Common myeloid progenitor, CD34-positive (primary cell): ENCODE measurements at regions not wholly inside any gene's neighbourhood (a gene's known extent, or its start where the extent isn't known, plus 50 kb on each side); places are given as distances from the start of the nearest gene placed in this dataset.

Experiments used
- CTCF ChIA-PET: fragments of 350-600 bp; sonication (Branson Sonifier 250); formaldehyde crosslinking; loops from one replicate; lab custom pipeline; 2021; ENCODE audit warnings: antibody characterized with exemption; lab: Charles Lee
- POLR2A ChIA-PET: fragments of 350-600 bp; sonication (Branson Sonifier 250); formaldehyde crosslinking; loops from one replicate; lab custom pipeline; 2021; ENCODE audit warnings: antibody characterized with exemption; lab: Charles Lee
- DNase-seq, 3 donors: peaks; one replicate each; pipeline versions ENCODE4 v3.0.0 to v3.0.0-alpha.2; 2013
- H3K27ac ChIP-seq, 2 experiments: 1 replicate in 1 of 2; 2 replicates in 1 of 2; pipeline ENCODE4 v1.7.0; 2013; ENCODE audit warnings: inconsistent platforms in 2 of 2, low read length in 2 of 2, mild to moderate bottlenecking in 2 of 2, low read depth in 1 of 2, moderate library complexity in 1 of 2; ENCODE audit not compliant: severe bottlenecking in 2 of 2, insufficient read depth in 1 of 2, poor library complexity in 1 of 2
- H3K27me3 ChIP-seq, 5 experiments: replicated peaks in 2 of 5; 1 replicate in 3 of 5; 2 replicates in 2 of 5; pipeline versions ENCODE4 v1.6.1 to v1.7.0; 2013; ENCODE audit warnings: low read length in 4 of 5, mild to moderate bottlenecking in 2 of 5, moderate library complexity in 2 of 5, inconsistent platforms in 1 of 5; ENCODE audit not compliant: insufficient read depth in 5 of 5, control insufficient read depth in 4 of 5
- H3K36me3 ChIP-seq, 4 experiments: 1 replicate in 2 of 4; 2 replicates in 2 of 4; pipeline versions ENCODE4 v1.6.1 to v1.7.0; 2013; ENCODE audit warnings: low read length in 3 of 4, control low read depth in 1 of 4, mild to moderate bottlenecking in 1 of 4; ENCODE audit not compliant: control insufficient read depth in 4 of 4, insufficient read depth in 4 of 4
- H3K4me1 ChIP-seq, 4 experiments: 1 replicate in 3 of 4; 2 replicates in 1 of 4; pipeline versions ENCODE4 v1.6.1 to v1.7.1; 2013; ENCODE audit warnings: low read length in 3 of 4, mild to moderate bottlenecking in 3 of 4, control low read depth in 1 of 4, inconsistent platforms in 1 of 4, moderate library complexity in 1 of 4; ENCODE audit not compliant: control insufficient read depth in 4 of 4, insufficient read depth in 4 of 4; ENCODE audit errors: control extremely low read depth in 1 of 4
- H3K4me3 ChIP-seq, 7 experiments: 1 replicate in 4 of 7; 2 replicates in 3 of 7; pipeline versions ENCODE4 v1.5.1 to v1.7.0; 2013; ENCODE audit warnings: mild to moderate bottlenecking in 7 of 7, low read length in 6 of 7, moderate library complexity in 6 of 7, inconsistent platforms in 2 of 7, low read depth in 2 of 7, control low read depth in 1 of 7; ENCODE audit not compliant: insufficient read depth in 4 of 7, control insufficient read depth in 1 of 7; ENCODE audit errors: extremely low read depth in 1 of 7
- H3K9me3 ChIP-seq, 5 experiments: 1 replicate in 4 of 5; 2 replicates in 1 of 5; pipeline versions ENCODE4 v1.6.1 to v1.7.1; 2013; ENCODE audit warnings: low read length in 4 of 5, mild to moderate bottlenecking in 2 of 5, inconsistent platforms in 1 of 5, low read depth in 1 of 5, moderate library complexity in 1 of 5; ENCODE audit not compliant: control insufficient read depth in 4 of 5, insufficient read depth in 2 of 5; ENCODE audit errors: control extremely low read depth in 1 of 5
- WGBS: methylation state at CpG from one replicate; pipeline ENCODE4 v1.1.5; 2013; ENCODE audit not compliant: insufficient coverage; 5-methylcytosine and 5-hydroxymethylcytosine counted together

DNA sequence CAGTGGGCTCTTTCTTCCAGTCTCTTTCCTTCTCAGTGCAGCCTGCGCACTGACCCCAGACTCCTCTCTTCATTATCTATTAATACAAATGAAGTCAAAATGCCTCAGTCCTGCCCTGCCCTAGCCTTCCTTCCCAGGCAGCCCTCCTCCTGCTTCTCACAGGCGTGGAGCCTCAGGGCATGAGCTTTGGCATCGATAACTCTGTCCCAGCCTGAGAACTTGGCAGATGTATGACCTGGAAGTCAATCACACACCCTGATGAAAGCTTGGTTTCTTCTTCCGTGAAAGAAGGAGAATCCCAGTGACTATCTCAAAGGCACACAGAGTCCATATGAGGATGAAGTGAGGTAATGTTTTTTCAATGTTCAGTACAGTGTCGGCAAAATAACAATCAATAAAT lies 600.7 kb upstream of the ID2 start:
- 100% methylated on average over 4 of the region's 5 CpGs for WGBS
- POLR2A ChIA-PET, result interaction anchor here (0.6 kb wide), 1 partner anchor 566 kb away, joined by 3 read pairs; no protein-coding TSS in a partner anchor
- peaks cover 0 to 1% (median 0%) of the 10 kb centered on the region in 4 experiments for H3K4me1 ChIP-seq
- CTCF ChIA-PET, result interaction anchor here (0.6 kb wide), 1 partner anchor 185 kb away, joined by 3 read pairs; no protein-coding TSS in a partner anchor
- H3K9me3 ChIP-seq, result peaks cover 0 to 9% (median 0%) of the 10 kb centered on the region in 5 experiments
- no peaks in the 10 kb centered on the region for H3K36me3 ChIP-seq
- no peaks in the 10 kb centered on the region for H3K27me3 ChIP-seq
- no peak for DNase-seq
- H3K27ac ChIP-seq, result no peak overlapping the region
- H3K4me3 ChIP-seq, result no peak overlapping the region

DNA sequence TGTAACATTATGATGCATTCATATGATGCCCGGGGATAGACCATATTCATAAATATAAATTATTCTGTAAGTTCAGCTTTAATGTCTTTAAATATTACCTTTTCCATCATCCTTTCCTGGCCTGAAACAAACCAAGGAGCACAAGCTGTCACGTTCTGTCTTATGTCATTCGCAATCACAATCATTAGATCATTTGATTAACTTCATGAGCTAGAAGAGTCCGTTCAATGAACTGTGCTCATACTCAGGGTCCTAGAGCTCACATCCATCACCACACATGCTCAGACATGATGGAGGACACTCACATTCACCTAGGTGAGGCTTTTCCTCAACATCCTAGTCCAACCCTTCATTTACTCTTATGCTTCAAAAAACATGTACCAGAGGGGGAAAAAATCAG lies 599.0 kb upstream of the ID2 start:
- WGBS, result 100% methylated on average over 2 of the region's 4 CpGs
- ChIA-PET POLR2A (no interaction called here), CTCF (interaction anchor here (1.2 kb wide), 1 partner anchor 11 kb away, joined by 3 read pairs; no protein-coding TSS in a partner anchor)
- Histone ChIP-seq H3K4me3 (no peak overlapping the region), H3K9me3 (peaks cover 0 to 2% (median 0%) of the 10 kb centered on the region in 5 experiments), H3K36me3 (no peaks in the 10 kb centered on the region), H3K27ac (no peak overlapping the region), H3K27me3 (no peaks in the 10 kb centered on the region), H3K4me1 (no peaks in the 10 kb centered on the region)
- DNase-seq, result no peak

DNA sequence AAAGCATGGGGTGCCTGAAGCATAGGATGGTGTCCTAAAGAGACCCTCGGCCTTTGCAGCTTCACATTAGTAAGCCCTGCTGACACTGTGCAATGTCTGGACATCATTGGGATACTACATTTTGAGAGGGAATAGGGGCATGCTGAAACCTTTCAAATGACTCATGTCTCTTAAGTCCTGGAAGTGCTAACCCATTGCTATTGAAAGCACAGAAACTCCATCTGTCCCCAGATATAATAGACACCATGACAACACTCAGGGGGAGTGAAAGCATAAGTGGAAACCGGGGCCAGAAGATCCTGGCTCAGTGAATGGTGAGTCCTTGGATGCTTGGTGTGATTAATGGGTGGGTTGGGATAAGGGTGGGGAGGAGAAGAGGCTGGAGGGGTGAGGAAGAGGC lies 595.5 kb upstream of the ID2 start:
- Histone ChIP-seq H3K36me3 (no peaks in the 10 kb centered on the region), H3K9me3 (no peaks in the 10 kb centered on the region), H3K27ac (no peak overlapping the region), H3K4me3 (no peak overlapping the region), H3K27me3 (no peaks in the 10 kb centered on the region), H3K4me1 (peaks cover 0 to 9% (median 0%) of the 10 kb centered on the region in 4 experiments)
- CTCF ChIA-PET, result interaction anchor here (1.4 kb wide), 1 partner anchor 10 kb away, joined by 3 read pairs; no protein-coding TSS in a partner anchor
- 100% methylated on average over 2 of the region's 2 CpGs for WGBS
- no peak for DNase-seq
- POLR2A ChIA-PET, result no interaction called here

DNA sequence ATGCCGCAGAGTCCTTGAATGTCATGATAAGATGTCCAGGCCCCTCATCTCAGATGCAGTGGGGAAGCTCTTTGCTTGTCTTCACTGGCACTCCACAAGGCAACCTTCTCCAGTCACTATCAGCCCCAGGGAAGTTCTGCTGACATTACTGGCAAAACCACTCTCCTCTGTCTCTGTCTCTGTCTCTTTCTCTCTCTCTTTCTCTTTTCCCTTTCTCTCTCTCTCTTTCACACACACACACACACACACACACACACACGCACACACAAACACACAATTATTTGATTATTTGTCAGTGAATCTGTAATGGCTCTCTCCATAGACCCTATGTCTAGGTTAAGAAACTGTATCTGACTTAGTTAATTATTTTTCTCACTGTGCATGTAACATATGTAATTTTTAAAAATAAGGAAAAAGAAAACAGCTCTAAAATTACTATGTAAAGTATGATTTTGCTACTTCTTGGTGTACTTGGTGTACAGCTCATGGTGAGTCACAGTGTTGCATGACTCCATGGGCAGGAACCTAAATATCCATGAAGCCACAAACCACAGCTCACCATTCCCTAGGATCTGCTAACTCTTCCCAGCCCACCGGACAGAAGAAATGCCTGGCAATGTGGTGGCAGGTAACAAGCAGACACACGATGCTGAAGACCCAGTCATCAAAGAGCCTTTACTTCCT lies 594.9 kb upstream of the ID2 start:
- CTCF ChIA-PET, result no interaction called here
- peaks cover 0 to 9% (median 0%) of the 10 kb centered on the region in 4 experiments for H3K4me1 ChIP-seq
- no peaks in the 10 kb centered on the region for H3K9me3 ChIP-seq
- 88% methylated on average over 2 of the region's 4 CpGs for WGBS
- POLR2A ChIA-PET, result no interaction called here
- H3K36me3 ChIP-seq, result no peaks in the 10 kb centered on the region
- no peak for DNase-seq
- no peaks in the 10 kb centered on the region for H3K27me3 ChIP-seq
- no peak overlapping the region for H3K27ac ChIP-seq
- no peak overlapping the region for H3K4me3 ChIP-seq

DNA sequence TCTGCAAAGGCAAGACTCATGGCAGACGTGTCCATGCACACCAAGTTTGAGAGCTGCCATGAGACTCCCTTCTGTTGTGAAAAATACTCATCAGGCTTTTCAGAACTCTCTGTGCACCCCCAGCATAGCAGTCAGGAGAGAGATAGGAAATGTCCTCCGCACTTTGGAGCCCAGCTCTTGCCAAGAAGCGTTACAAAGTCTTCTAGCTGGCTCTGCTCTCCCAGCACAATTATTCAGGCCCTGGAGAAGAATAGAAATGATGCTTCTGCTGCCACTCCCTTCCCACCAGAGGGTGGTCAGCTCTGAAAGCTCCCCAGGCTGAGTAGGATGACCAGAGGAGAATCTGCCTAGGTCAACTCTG lies 594.4 kb upstream of the ID2 start:
- no peak for DNase-seq
- Histone ChIP-seq H3K27me3 (no peaks in the 10 kb centered on the region), H3K27ac (no peak overlapping the region), H3K36me3 (no peaks in the 10 kb centered on the region), H3K4me1 (peaks cover 0 to 9% (median 0%) of the 10 kb centered on the region in 4 experiments), H3K4me3 (no peak overlapping the region), H3K9me3 (no peaks in the 10 kb centered on the region)
- WGBS, result 100% methylated on average over 3 of the region's 3 CpGs
- POLR2A ChIA-PET, result no interaction called here
- CTCF ChIA-PET, result no interaction called here

DNA sequence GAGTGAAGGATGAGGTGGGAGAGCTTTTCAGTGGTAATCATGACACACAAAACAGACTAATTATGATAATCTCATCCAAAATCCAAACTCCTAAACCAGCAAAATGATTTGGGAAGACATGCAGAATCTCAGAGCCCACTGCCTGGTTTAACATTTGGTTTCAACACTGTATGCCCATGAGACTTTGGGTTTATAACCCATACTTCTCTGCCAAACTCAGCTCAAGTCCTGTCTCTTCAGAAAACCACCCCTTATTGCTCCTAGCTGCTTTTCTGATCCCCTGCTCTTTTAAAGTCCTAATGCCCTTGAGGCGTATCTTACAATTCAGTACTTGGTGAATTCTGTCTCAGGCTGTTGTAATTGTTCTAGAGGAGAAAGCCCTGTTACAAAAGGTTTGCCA lies 593.0 kb upstream of the ID2 start:
- ChIA-PET CTCF (no interaction called here), POLR2A (no interaction called here)
- Histone ChIP-seq H3K9me3 (no peaks in the 10 kb centered on the region), H3K4me3 (no peak overlapping the region), H3K27ac (no peak overlapping the region), H3K4me1 (peaks cover 0 to 9% (median 0%) of the 10 kb centered on the region in 4 experiments), H3K36me3 (no peaks in the 10 kb centered on the region), H3K27me3 (no peaks in the 10 kb centered on the region)
- no CpG with 5 or more reads among the region's 1 CpG for WGBS
- no peak for DNase-seq

DNA sequence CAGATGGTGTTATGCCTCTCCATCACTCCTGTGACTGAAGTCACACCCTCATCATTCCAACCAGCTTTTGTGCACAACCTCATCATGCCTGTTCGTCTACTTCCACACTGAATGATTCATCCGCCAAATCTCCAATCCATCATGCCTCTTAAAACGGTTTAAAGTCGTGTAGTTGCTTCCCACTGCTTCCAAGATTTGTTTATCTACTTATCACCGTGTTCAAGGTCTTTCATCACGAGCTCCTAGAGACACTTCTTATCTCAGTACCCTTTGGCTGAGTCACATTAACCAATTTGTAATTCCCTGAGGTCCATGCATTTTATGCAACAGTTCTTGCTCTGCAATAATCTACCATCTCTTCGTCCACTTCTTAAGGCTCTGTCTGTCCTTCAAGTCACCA lies 592.3 kb upstream of the ID2 start:
- CTCF ChIA-PET, result no interaction called here
- H3K4me3 ChIP-seq, result no peak overlapping the region
- H3K27me3 ChIP-seq, result no peaks in the 10 kb centered on the region
- no peak overlapping the region for H3K27ac ChIP-seq
- H3K9me3 ChIP-seq, result no peaks in the 10 kb centered on the region
- no peak for DNase-seq
- WGBS, result 100% methylated on average over 7 of the region's 7 CpGs
- peaks cover 0 to 9% (median 0%) of the 10 kb centered on the region in 4 experiments for H3K4me1 ChIP-seq
- POLR2A ChIA-PET, result no interaction called here
- H3K36me3 ChIP-seq, result no peaks in the 10 kb centered on the region
